ENCODE measurements at regions not wholly inside any gene's neighbourhood (a gene's known extent, or its start where the extent isn't known, plus 50 kb on each side); places are given as distances from the start of the nearest gene placed in this dataset.

GRCh38 chr1:163472651-163473248 is 151.0 kb downstream of the NUF2 start:
- H3K79me2 ChIP-seq (ENCODE audit: control insufficient read depth, insufficient read depth, low read length): no peaks in the 10 kb centered on the region
- POLR2A ChIA-PET: no interaction called here

More at GRCh38 chr1:163472651-163473248, 151.0 kb downstream of the NUF2 start:
- intact Hi-C loops (cut with micrococcal nuclease; ENCODE audit: unreplicated experiment): no loop called here
- Histone ChIP-seq H3K27me3 (replicated peaks in 1 of 2; ENCODE audit: control insufficient read depth in 2 of 2, insufficient read depth in 2 of 2, low read length in 1 of 2) (no peaks in the 10 kb centered on the region), H4K20me1 (ENCODE audit: control insufficient read depth, insufficient read depth) (no peaks in the 10 kb centered on the region), H2AFZ (ENCODE audit: control insufficient read depth, low read depth, low read length) (no peak overlapping the region), H3K4me3 (no peak overlapping the region), H3K9me3 (replicated peaks; ENCODE audit: control insufficient read depth, insufficient read depth, low read length) (no peaks in the 10 kb centered on the region), H3K9ac (ENCODE audit: control insufficient read depth, insufficient read depth, low read length) (no peak overlapping the region), H3K36me3 (ENCODE audit: control insufficient read depth in 2 of 2, insufficient read depth in 2 of 2, low read length in 1 of 2) (no peaks in the 10 kb centered on the region), H3K4me2 (ENCODE audit: control insufficient read depth, insufficient read depth) (no peak overlapping the region), H3K27ac (ENCODE audit: control insufficient read depth, insufficient read depth) (no peak overlapping the region), H3K4me1 (ENCODE audit: control insufficient read depth, insufficient read depth, low read length) (no peaks in the 10 kb centered on the region)
- TF ChIP-seq ETV6 (conservative IDR thresholded peaks at IDR 0.05 in 1 of 2, IDR thresholded peaks at IDR 0.05 in 1 of 2; ENCODE audit: borderline replicate concordance in 1 of 2, low read depth in 1 of 2) (no peak), RBBP5 (conservative IDR thresholded peaks at IDR 0.05) (no peak), IKZF1 (conservative IDR thresholded peaks at IDR 0.05) (no peak), POLR2AphosphoS2 (IDR thresholded peaks at IDR 0.05; ENCODE audit: low read depth, low read length) (no peak), ATF3 (IDR thresholded peaks at IDR 0.05; ENCODE audit: borderline replicate concordance, extremely low read depth, low read depth, low read length) (no peak), JUND (IDR thresholded peaks at IDR 0.05; ENCODE audit: low read depth, low read length) (no peak), POLR2A (IDR thresholded peaks at IDR 0.05; ENCODE audit: low read depth, low read length) (no peak), BCL3 (IDR thresholded peaks at IDR 0.05; ENCODE audit: borderline replicate concordance, insufficient read depth, low read depth, low read length, poor library complexity, severe bottlenecking) (no peak), NR2F1 (conservative IDR thresholded peaks at IDR 0.05) (no peak), PRDM15 (CRISPR knock-in tag; IDR thresholded peaks at IDR 0.05) (no peak), ZSCAN29 (IDR thresholded peaks at IDR 0.05) (no peak)
- TF ChIP-seq, protein P1, sequence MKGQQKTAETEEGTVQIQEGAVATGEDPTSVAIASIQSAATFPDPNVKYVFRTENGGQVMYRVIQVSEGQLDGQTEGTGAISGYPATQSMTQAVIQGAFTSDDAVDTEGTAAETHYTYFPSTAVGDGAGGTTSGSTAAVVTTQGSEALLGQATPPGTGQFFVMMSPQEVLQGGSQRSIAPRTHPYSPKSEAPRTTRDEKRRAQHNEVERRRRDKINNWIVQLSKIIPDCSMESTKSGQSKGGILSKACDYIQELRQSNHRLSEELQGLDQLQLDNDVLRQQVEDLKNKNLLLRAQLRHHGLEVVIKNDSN (IDR thresholded peaks at IDR 0.05; ENCODE audit: borderline replicate concordance, extremely low read length, insufficient read depth, low read depth, low read length): no peak
- ChIA-PET CTCF (no interaction called here), RAD21 (ENCODE audit: unreplicated experiment) (interaction anchor here (0.5 kb wide), 1 partner anchor 656 kb away, joined by 3 read pairs; no protein-coding TSS in a partner anchor), SMC1A (ENCODE audit: uncharacterized antibody, unreplicated experiment) (no interaction called here)
- 42% methylated on average over 9 of the region's 9 CpGs for WGBS (ENCODE audit: insufficient coverage, insufficient replicate concordance, low lambda C conversion rate, missing lambda C conversion rate)
- no peak for DNase-seq (ENCODE audit: low read depth, low spot score)
- no peak for ATAC-seq
- in situ Hi-C loops (cut with MboI): no loop called here
- FAIRE-seq: no peak
- BruUV-seq (replicated peaks): no TSS peak
